WTC11 (cell line): ENCODE measurements at regions not wholly inside any gene's neighbourhood (a gene's known extent, or its start where the extent isn't known, plus 50 kb on each side); places are given as distances from the start of the nearest gene placed in this dataset.

Source experiments
- ATAC-seq: fragments of 200-7000 bp; cut with Tn5 transposase; 2 replicates; pipeline ENCODE4 v1.10.0; 2021; ENCODE audit warnings: mild to moderate bottlenecking, moderate library complexity
- CTCF ChIA-PET: fragments of 300-600 bp; sonication (Branson Sonifier 250); formaldehyde crosslinking; loops from one replicate; lab custom pipeline; 2021; ENCODE audit warnings: antibody characterized with exemption; lab: Charles Lee
- POLR2A ChIA-PET: fragments of 350-600 bp; sonication (Branson Sonifier 250); formaldehyde crosslinking; loops from one replicate; lab custom pipeline; 2021; ENCODE audit warnings: antibody characterized with exemption; lab: Charles Lee
- DNase-seq: peaks from one replicate; pipeline ENCODE4 v3.0.0; 2021; ENCODE audit warnings: low spot score
- H3K27ac Mint-ChIP-seq: 2 replicates; pipeline ENCODE4 v1.8.0; 2021; ENCODE audit warnings: mixed read lengths
- H3K27me3 Mint-ChIP-seq: 2 replicates; pipeline ENCODE4 v1.8.0; 2021; ENCODE audit warnings: low read depth, mild to moderate bottlenecking, moderate library complexity, mixed read lengths
- H3K36me3 Mint-ChIP-seq: 2 replicates; pipeline ENCODE4 v1.8.0; 2021; ENCODE audit warnings: mixed read lengths
- H3K4me1 Mint-ChIP-seq: 2 replicates; pipeline ENCODE4 v1.8.0; 2022; ENCODE audit warnings: mixed read lengths
- H3K4me3 Mint-ChIP-seq: 2 replicates; pipeline ENCODE4 v1.8.0; 2021; ENCODE audit warnings: mild to moderate bottlenecking, moderate library complexity, mixed read lengths
- H3K9me3 Mint-ChIP-seq: 2 replicates; pipeline ENCODE4 v1.8.0; 2021; ENCODE audit warnings: mixed read lengths
- CBFB ChIP-seq: sonication (generic); formaldehyde crosslinking; IDR thresholded peaks from 2 replicates; pipeline ENCODE4 v1.8.1; 2022; ENCODE audit warnings: mild to moderate bottlenecking, low read depth, missing genetic modification reagents
- EMX1 ChIP-seq: fragments of 250-450 bp; sonication (Bioruptor Pico); IDR thresholded peaks from 2 replicates; pipeline ENCODE4 v1.8.0; 2021; ENCODE audit warnings: mild to moderate bottlenecking
- HMGA2 ChIP-seq: fragments of 250-450 bp; sonication (Bioruptor Pico); IDR thresholded peaks from 2 replicates; pipeline ENCODE4 v1.4.0; 2021; ENCODE audit warnings: mild to moderate bottlenecking, moderate library complexity
- JAZF1 ChIP-seq: fragments of 250-450 bp; sonication (Bioruptor Pico); IDR thresholded peaks from 2 replicates; pipeline ENCODE4 v1.9.0; 2021; ENCODE audit warnings: moderate library complexity, mild to moderate bottlenecking, inconsistent platforms
- MXD4 ChIP-seq: fragments of 250-450 bp; sonication (Bioruptor Pico); IDR thresholded peaks from 2 replicates; pipeline ENCODE4 v1.8.0; 2021; ENCODE audit warnings: mild to moderate bottlenecking, moderate library complexity, borderline replicate concordance
- PRRX2 ChIP-seq: fragments of 250-450 bp; sonication (Bioruptor Pico); IDR thresholded peaks from 2 replicates; pipeline ENCODE4 v1.8.0; 2021; ENCODE audit warnings: mild to moderate bottlenecking
- SP1 ChIP-seq: sonication (generic); formaldehyde crosslinking; conservative IDR thresholded peaks from 2 replicates; pipeline ENCODE4 v1.8.1; 2022; ENCODE audit warnings: missing genetic modification reagents
- TCF7 ChIP-seq: sonication (generic); formaldehyde crosslinking; IDR thresholded peaks from 2 replicates; pipeline ENCODE4 v1.8.0; 2022; ENCODE audit warnings: mild to moderate bottlenecking, low read depth, missing genetic modification reagents, moderate library complexity
- TP53 ChIP-seq: sonication (generic); formaldehyde crosslinking; IDR thresholded peaks from 2 replicates; pipeline ENCODE4 v1.8.1; 2023; ENCODE audit warnings: mild to moderate bottlenecking, missing genetic modification reagents
- ZNF232 ChIP-seq: sonication (generic); formaldehyde crosslinking; IDR thresholded peaks from 2 replicates; pipeline ENCODE4 v1.8.0; 2022; ENCODE audit warnings: mild to moderate bottlenecking, missing genetic modification reagents
- TF ChIP-seq, protein P1 (sequence below): sonication (generic); formaldehyde crosslinking; conservative IDR thresholded peaks from 2 replicates; pipeline ENCODE4 v1.8.1; 2023; ENCODE audit warnings: mild to moderate bottlenecking, low read depth, missing genetic modification reagents, moderate library complexity
- TF ChIP-seq, protein P2 (sequence below): fragments of 250-450 bp; sonication (Bioruptor Pico); IDR thresholded peaks from 2 replicates; pipeline ENCODE4 v1.9.0; 2021; ENCODE audit warnings: mild to moderate bottlenecking
- TF ChIP-seq, protein P3 (sequence below): sonication (generic); formaldehyde crosslinking; IDR thresholded peaks from 2 replicates; pipeline ENCODE4 v1.8.1; 2022; ENCODE audit warnings: low read depth, mild to moderate bottlenecking, moderate library complexity, missing genetic modification reagents, borderline replicate concordance
- TF ChIP-seq, protein P4 (sequence below): sonication (generic); formaldehyde crosslinking; IDR thresholded peaks from 2 replicates; pipeline ENCODE4 v1.8.0; 2023; ENCODE audit warnings: missing genetic modification reagents, mild to moderate bottlenecking, borderline replicate concordance
- TF ChIP-seq, protein P5 (sequence below): sonication (generic); formaldehyde crosslinking; IDR thresholded peaks from 2 replicates; pipeline ENCODE4 v1.8.0; 2022; ENCODE audit warnings: missing genetic modification reagents

DNA sequence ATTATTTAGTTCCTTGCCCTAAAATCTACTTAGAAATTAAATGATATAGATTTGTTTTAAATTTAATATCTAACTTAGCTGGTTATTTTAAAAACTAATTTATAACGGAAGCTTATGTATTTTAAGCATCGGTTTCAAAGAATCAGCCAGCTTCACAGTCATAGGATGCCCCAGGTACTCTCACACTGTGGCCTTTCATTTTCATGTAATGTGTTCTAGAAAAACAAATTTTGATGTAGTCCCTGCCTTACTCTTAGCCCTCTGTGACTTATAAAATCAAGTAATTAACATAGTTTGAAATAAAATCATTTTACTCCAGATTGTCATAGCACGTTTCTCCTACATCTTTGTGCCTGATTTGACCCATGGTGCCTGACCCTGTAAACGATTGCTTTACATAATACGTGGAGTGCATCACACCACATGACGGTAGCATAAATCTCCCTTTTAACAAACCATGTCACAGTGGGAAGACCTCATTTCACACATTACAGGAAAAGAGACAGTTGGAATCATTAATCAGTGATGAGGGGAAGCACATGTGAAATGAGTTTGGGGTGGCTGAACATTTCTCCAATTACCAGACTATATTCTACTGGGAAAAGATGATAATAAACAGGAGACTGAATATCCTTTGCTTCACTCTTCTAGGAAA, 731.5 kb upstream of the CDH9 start:
- no peaks in the 10 kb centered on the region for H3K27me3 Mint-ChIP-seq
- ChIA-PET CTCF (no interaction called here), POLR2A (no interaction called here)
- H3K36me3 Mint-ChIP-seq, result no peaks in the 10 kb centered on the region
- TF ChIP-seq, protein P1, sequence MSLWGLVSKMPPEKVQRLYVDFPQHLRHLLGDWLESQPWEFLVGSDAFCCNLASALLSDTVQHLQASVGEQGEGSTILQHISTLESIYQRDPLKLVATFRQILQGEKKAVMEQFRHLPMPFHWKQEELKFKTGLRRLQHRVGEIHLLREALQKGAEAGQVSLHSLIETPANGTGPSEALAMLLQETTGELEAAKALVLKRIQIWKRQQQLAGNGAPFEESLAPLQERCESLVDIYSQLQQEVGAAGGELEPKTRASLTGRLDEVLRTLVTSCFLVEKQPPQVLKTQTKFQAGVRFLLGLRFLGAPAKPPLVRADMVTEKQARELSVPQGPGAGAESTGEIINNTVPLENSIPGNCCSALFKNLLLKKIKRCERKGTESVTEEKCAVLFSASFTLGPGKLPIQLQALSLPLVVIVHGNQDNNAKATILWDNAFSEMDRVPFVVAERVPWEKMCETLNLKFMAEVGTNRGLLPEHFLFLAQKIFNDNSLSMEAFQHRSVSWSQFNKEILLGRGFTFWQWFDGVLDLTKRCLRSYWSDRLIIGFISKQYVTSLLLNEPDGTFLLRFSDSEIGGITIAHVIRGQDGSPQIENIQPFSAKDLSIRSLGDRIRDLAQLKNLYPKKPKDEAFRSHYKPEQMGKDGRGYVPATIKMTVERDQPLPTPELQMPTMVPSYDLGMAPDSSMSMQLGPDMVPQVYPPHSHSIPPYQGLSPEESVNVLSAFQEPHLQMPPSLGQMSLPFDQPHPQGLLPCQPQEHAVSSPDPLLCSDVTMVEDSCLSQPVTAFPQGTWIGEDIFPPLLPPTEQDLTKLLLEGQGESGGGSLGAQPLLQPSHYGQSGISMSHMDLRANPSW (CRISPR knock-in tag), result no peak
- TF ChIP-seq TCF7 (CRISPR knock-in tag), result no peak
- TF ChIP-seq CBFB (CRISPR knock-in tag), result no peak
- no peak for TF ChIP-seq MXD4
- no peak for TF ChIP-seq ZNF232 (CRISPR knock-in tag)
- TF ChIP-seq, protein P2, sequence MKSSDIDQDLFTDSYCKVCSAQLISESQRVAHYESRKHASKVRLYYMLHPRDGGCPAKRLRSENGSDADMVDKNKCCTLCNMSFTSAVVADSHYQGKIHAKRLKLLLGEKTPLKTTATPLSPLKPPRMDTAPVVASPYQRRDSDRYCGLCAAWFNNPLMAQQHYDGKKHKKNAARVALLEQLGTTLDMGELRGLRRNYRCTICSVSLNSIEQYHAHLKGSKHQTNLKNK (CRISPR knock-in tag), result no peak
- TF ChIP-seq, protein P3, sequence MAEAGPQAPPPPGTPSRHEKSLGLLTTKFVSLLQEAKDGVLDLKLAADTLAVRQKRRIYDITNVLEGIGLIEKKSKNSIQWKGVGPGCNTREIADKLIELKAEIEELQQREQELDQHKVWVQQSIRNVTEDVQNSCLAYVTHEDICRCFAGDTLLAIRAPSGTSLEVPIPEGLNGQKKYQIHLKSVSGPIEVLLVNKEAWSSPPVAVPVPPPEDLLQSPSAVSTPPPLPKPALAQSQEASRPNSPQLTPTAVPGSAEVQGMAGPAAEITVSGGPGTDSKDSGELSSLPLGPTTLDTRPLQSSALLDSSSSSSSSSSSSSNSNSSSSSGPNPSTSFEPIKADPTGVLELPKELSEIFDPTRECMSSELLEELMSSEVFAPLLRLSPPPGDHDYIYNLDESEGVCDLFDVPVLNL, result no peak
- no peak for TF ChIP-seq JAZF1 (CRISPR knock-in tag)
- TF ChIP-seq, protein P4, sequence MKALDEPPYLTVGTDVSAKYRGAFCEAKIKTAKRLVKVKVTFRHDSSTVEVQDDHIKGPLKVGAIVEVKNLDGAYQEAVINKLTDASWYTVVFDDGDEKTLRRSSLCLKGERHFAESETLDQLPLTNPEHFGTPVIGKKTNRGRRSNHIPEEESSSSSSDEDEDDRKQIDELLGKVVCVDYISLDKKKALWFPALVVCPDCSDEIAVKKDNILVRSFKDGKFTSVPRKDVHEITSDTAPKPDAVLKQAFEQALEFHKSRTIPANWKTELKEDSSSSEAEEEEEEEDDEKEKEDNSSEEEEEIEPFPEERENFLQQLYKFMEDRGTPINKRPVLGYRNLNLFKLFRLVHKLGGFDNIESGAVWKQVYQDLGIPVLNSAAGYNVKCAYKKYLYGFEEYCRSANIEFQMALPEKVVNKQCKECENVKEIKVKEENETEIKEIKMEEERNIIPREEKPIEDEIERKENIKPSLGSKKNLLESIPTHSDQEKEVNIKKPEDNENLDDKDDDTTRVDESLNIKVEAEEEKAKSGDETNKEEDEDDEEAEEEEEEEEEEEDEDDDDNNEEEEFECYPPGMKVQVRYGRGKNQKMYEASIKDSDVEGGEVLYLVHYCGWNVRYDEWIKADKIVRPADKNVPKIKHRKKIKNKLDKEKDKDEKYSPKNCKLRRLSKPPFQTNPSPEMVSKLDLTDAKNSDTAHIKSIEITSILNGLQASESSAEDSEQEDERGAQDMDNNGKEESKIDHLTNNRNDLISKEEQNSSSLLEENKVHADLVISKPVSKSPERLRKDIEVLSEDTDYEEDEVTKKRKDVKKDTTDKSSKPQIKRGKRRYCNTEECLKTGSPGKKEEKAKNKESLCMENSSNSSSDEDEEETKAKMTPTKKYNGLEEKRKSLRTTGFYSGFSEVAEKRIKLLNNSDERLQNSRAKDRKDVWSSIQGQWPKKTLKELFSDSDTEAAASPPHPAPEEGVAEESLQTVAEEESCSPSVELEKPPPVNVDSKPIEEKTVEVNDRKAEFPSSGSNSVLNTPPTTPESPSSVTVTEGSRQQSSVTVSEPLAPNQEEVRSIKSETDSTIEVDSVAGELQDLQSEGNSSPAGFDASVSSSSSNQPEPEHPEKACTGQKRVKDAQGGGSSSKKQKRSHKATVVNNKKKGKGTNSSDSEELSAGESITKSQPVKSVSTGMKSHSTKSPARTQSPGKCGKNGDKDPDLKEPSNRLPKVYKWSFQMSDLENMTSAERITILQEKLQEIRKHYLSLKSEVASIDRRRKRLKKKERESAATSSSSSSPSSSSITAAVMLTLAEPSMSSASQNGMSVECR (CRISPR knock-in tag), result no peak
- no peak for TF ChIP-seq EMX1
- no peak for TF ChIP-seq TP53 (CRISPR knock-in tag)
- TF ChIP-seq PRRX2 (CRISPR knock-in tag), result no peak
- no peak for TF ChIP-seq SP1 (CRISPR knock-in tag)
- no peak for TF ChIP-seq HMGA2
- TF ChIP-seq, protein P5, sequence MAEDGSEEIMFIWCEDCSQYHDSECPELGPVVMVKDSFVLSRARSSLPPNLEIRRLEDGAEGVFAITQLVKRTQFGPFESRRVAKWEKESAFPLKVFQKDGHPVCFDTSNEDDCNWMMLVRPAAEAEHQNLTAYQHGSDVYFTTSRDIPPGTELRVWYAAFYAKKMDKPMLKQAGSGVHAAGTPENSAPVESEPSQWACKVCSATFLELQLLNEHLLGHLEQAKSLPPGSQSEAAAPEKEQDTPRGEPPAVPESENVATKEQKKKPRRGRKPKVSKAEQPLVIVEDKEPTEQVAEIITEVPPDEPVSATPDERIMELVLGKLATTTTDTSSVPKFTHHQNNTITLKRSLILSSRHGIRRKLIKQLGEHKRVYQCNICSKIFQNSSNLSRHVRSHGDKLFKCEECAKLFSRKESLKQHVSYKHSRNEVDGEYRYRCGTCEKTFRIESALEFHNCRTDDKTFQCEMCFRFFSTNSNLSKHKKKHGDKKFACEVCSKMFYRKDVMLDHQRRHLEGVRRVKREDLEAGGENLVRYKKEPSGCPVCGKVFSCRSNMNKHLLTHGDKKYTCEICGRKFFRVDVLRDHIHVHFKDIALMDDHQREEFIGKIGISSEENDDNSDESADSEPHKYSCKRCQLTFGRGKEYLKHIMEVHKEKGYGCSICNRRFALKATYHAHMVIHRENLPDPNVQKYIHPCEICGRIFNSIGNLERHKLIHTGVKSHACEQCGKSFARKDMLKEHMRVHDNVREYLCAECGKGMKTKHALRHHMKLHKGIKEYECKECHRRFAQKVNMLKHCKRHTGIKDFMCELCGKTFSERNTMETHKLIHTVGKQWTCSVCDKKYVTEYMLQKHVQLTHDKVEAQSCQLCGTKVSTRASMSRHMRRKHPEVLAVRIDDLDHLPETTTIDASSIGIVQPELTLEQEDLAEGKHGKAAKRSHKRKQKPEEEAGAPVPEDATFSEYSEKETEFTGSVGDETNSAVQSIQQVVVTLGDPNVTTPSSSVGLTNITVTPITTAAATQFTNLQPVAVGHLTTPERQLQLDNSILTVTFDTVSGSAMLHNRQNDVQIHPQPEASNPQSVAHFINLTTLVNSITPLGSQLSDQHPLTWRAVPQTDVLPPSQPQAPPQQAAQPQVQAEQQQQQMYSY (CRISPR knock-in tag), result no peak
- H3K4me1 Mint-ChIP-seq, result no peaks in the 10 kb centered on the region
- no peak overlapping the region for H3K4me3 Mint-ChIP-seq
- ATAC-seq, result no peak
- peaks cover 12% of the 10 kb centered on the region; the same call in 1 of the 2 replicates for H3K9me3 Mint-ChIP-seq
- no peak overlapping the region for H3K27ac Mint-ChIP-seq
- no peak for DNase-seq
